ENCODE measurements at regions not wholly inside any gene's neighbourhood (a gene's known extent, or its start where the extent isn't known, plus 50 kb on each side); places are given as distances from the start of the nearest gene placed in this dataset.

GRCh38 chr15:62809115-62809967 lies 233.2 kb upstream of the TPM1 start:
- peaks cover 17% of the 10 kb centered on the region for H3K4me1 Mint-ChIP-seq

GRCh38 chr15:62809968-62810260 lies 232.6 kb upstream of the TPM1 start:
- no peak for ATAC-seq
- Mint-ChIP-seq H3K4me1 (peaks cover 17% of the 10 kb centered on the region), H3K9me3 (no peaks in the 10 kb centered on the region), H3K36me3 (no peaks in the 10 kb centered on the region; the same call in 1 of the 2 replicates), H3K27ac (no peak overlapping the region), H3K4me3 (no peak overlapping the region), H3K27me3 (ENCODE audit: low read depth) (peaks cover 6% of the 10 kb centered on the region; the same call in 1 of the 2 replicates)
- DNase-seq (ENCODE audit: low spot score), result no peak
- CTCF ChIA-PET, result no interaction called here
- POLR2A ChIA-PET, result interaction anchor here (0.5 kb wide), 1 partner anchor 266 kb away, joined by 4 read pairs; no protein-coding TSS in a partner anchor
- no peak for TF ChIP-seq CTCF (IDR thresholded peaks at IDR 0.05)
- no peak for TF ChIP-seq ZNF671 (CRISPR knock-in tag; IDR thresholded peaks at IDR 0.05)
- no peak for TF ChIP-seq NFATC4 (CRISPR knock-in tag; IDR thresholded peaks at IDR 0.05)
- TF ChIP-seq, protein P1, sequence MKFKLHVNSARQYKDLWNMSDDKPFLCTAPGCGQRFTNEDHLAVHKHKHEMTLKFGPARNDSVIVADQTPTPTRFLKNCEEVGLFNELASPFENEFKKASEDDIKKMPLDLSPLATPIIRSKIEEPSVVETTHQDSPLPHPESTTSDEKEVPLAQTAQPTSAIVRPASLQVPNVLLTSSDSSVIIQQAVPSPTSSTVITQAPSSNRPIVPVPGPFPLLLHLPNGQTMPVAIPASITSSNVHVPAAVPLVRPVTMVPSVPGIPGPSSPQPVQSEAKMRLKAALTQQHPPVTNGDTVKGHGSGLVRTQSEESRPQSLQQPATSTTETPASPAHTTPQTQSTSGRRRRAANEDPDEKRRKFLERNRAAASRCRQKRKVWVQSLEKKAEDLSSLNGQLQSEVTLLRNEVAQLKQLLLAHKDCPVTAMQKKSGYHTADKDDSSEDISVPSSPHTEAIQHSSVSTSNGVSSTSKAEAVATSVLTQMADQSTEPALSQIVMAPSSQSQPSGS (CRISPR knock-in tag; IDR thresholded peaks at IDR 0.05; ENCODE audit: borderline replicate concordance, low read depth), result no peak
- TF ChIP-seq SP1 (CRISPR knock-in tag; conservative IDR thresholded peaks at IDR 0.05), result no peak
- no peak for TF ChIP-seq ZNF416 (CRISPR knock-in tag; IDR thresholded peaks at IDR 0.05)
- TF ChIP-seq TEAD4 (CRISPR knock-in tag; IDR thresholded peaks at IDR 0.05), result no peak
- no peak for TF ChIP-seq ETV6 (CRISPR knock-in tag; IDR thresholded peaks at IDR 0.05)
- no peak for TF ChIP-seq GRHL2 (CRISPR knock-in tag; IDR thresholded peaks at IDR 0.05; ENCODE audit: insufficient replicate concordance, severe bottlenecking)
- no peak for TF ChIP-seq CBFB (CRISPR knock-in tag; IDR thresholded peaks at IDR 0.05; ENCODE audit: low read depth)
- TF ChIP-seq ATF1 (CRISPR knock-in tag; IDR thresholded peaks at IDR 0.05), result no peak
- no peak for TF ChIP-seq SOX15 (CRISPR knock-in tag; IDR thresholded peaks at IDR 0.05)
- TF ChIP-seq ZNF281 (CRISPR knock-in tag; IDR thresholded peaks at IDR 0.05), result no peak
- TF ChIP-seq TEAD1 (CRISPR knock-in tag; IDR thresholded peaks at IDR 0.05), result no peak

More at GRCh38 chr15:62809115-62809967, 233.2 kb upstream of the TPM1 start:
- DNase-seq (ENCODE audit: low spot score), result no peak
- no peak overlapping the region for H3K4me3 Mint-ChIP-seq
- peaks cover 6% of the 10 kb centered on the region; the same call in 1 of the 2 replicates for H3K27me3 Mint-ChIP-seq (ENCODE audit: low read depth)
- ATAC-seq, result no peak
- ChIA-PET POLR2A (interaction anchor here (0.5 to 0.7 kb wide), 2 partner anchors 239 to 266 kb away, joined by 3 to 4 read pairs; no protein-coding TSS in a partner anchor), CTCF (interaction anchor here (0.8 kb wide), 1 partner anchor 239 kb away, joined by 4 read pairs; no protein-coding TSS in a partner anchor)
- H3K36me3 Mint-ChIP-seq, result no peaks in the 10 kb centered on the region; the same call in 1 of the 2 replicates
- H3K9me3 Mint-ChIP-seq, result no peaks in the 10 kb centered on the region
- no peak overlapping the region for H3K27ac Mint-ChIP-seq
- TF ChIP-seq NR3C1 (CRISPR knock-in tag; conservative IDR thresholded peaks at IDR 0.05; ENCODE audit: low read depth) (no peak), ATF3 (CRISPR knock-in tag; conservative IDR thresholded peaks at IDR 0.05) (no peak), ZNF281 (CRISPR knock-in tag; IDR thresholded peaks at IDR 0.05) (no peak), SMAD4 (CRISPR knock-in tag; IDR thresholded peaks at IDR 0.05) (no peak)
- TF ChIP-seq, protein P2, sequence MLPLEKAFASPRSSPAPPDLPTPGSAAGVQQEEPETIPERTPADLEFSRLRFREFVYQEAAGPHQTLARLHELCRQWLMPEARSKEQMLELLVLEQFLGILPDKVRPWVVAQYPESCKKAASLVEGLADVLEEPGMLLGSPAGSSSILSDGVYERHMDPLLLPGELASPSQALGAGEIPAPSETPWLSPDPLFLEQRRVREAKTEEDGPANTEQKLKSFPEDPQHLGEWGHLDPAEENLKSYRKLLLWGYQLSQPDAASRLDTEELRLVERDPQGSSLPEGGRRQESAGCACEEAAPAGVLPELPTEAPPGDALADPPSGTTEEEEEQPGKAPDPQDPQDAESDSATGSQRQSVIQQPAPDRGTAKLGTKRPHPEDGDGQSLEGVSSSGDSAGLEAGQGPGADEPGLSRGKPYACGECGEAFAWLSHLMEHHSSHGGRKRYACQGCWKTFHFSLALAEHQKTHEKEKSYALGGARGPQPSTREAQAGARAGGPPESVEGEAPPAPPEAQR (CRISPR knock-in tag; IDR thresholded peaks at IDR 0.05), result no peak
